ENCODE measurements at regions not wholly inside any gene's neighbourhood (a gene's known extent, or its start where the extent isn't known, plus 50 kb on each side); places are given as distances from the start of the nearest gene placed in this dataset.

DNA sequence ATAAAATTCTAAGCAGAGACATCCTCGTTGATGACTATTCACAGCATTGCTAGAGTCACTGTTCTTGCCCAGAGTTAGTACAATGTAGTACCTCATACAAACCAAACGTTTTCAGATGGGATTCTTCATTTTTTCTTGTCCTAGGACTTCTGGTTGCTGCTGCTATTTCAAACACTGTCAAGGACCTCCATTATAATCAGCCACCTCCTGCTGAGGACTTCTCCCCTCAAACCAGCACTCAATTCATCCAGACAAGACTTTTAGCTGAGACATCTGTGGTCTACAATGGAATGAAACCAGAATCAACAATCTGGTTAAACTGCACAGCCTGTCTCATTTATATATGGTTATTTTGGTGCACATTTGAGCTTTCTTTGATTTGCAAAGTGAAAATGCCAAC, 1008.8 kb downstream of the STPG2 start:
- peaks cover 0 to 1% (median 0%) of the 10 kb centered on the region in 3 donors for H3K27me3 Mint-ChIP-seq (ENCODE audit: low read depth in 3 of 3)
- DNase-seq, result no peak
- H3K27ac Mint-ChIP-seq, result no peak overlapping the region
- Histone ChIP-seq H2AFZ (ENCODE audit: insufficient read depth, low read depth, low read length, poor library complexity, severe bottlenecking) (no peak overlapping the region), H3K27me3 (ENCODE audit: control insufficient read depth in 2 of 2, insufficient read depth in 2 of 2, low read length in 2 of 2) (no peaks in the 10 kb centered on the region), H3K9me3 (replicated peaks in 1 of 2; ENCODE audit: control insufficient read depth in 1 of 2, insufficient read depth in 1 of 2, low read length in 2 of 2) (peaks cover 12 to 22% of the 10 kb centered on the region in 2 donors), H3K4me1 (ENCODE audit: control insufficient read depth in 1 of 2, insufficient read depth in 2 of 2, low read length in 2 of 2) (no peaks in the 10 kb centered on the region), H3K9ac (ENCODE audit: insufficient read depth, low read length, poor library complexity, severe bottlenecking) (no peak overlapping the region), H4K20me1 (ENCODE audit: insufficient read depth, low read length) (no peaks in the 10 kb centered on the region), H3K4me3 (replicated peaks in 1 of 3; ENCODE audit: low read depth in 2 of 3, low read length in 3 of 3) (no peak overlapping the region), H3K27ac (ENCODE audit: low read depth in 1 of 2, low read length in 2 of 2) (no peak overlapping the region), H3K79me2 (ENCODE audit: insufficient read depth, low read length) (no peaks in the 10 kb centered on the region), H3K4me2 (replicated peaks; ENCODE audit: extremely low read depth, low read length, poor library complexity, severe bottlenecking) (no peak overlapping the region), H3K36me3 (replicated peaks in 1 of 2; ENCODE audit: control insufficient read depth in 1 of 2, insufficient read depth in 2 of 2, low read length in 2 of 2) (no peaks in the 10 kb centered on the region)
- 80% methylated on average over 1 of the region's 2 CpGs for WGBS (ENCODE audit: insufficient coverage)
- TF ChIP-seq, protein P1, sequence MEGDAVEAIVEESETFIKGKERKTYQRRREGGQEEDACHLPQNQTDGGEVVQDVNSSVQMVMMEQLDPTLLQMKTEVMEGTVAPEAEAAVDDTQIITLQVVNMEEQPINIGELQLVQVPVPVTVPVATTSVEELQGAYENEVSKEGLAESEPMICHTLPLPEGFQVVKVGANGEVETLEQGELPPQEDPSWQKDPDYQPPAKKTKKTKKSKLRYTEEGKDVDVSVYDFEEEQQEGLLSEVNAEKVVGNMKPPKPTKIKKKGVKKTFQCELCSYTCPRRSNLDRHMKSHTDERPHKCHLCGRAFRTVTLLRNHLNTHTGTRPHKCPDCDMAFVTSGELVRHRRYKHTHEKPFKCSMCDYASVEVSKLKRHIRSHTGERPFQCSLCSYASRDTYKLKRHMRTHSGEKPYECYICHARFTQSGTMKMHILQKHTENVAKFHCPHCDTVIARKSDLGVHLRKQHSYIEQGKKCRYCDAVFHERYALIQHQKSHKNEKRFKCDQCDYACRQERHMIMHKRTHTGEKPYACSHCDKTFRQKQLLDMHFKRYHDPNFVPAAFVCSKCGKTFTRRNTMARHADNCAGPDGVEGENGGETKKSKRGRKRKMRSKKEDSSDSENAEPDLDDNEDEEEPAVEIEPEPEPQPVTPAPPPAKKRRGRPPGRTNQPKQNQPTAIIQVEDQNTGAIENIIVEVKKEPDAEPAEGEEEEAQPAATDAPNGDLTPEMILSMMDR (IDR thresholded peaks at IDR 0.05), result no peak
- H3K4me1 Mint-ChIP-seq, result no peaks in the 10 kb centered on the region
- no peak overlapping the region for H3K4me3 Mint-ChIP-seq
- intact Hi-C loops (cut with micrococcal nuclease), result no loop called here
- peaks cover 15 to 29% (median 17%) of the 10 kb centered on the region in 7 donors for H3K9me3 Mint-ChIP-seq
- H3K36me3 Mint-ChIP-seq, result no peaks in the 10 kb centered on the region

DNA sequence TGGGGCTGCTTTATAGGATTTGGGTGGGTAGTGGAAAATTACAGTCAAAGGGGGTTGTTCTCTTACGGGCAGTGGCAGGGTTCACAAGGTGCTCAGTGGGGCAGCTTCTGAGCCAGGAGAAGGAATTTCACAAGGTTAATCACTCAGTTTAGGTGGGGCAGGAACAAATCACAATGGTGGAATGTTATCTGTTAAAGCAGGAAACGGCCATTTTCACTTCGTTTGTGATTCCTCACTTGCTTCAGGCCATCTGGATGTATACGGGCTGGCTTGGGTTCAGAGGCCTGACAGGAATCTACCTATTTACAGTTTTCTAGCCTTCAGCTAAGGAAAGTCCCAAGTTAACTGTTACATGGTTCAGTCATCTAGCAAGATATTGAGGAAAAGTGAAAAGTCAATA, 1003.5 kb downstream of the STPG2 start:
- no peaks in the 10 kb centered on the region for H3K4me1 ChIP-seq (ENCODE audit: control insufficient read depth in 1 of 2, insufficient read depth in 2 of 2, low read length in 2 of 2)
- TF ChIP-seq, protein P1 (IDR thresholded peaks at IDR 0.05), result no peak
- Mint-ChIP-seq H3K4me3 (no peak overlapping the region), H3K27me3 (ENCODE audit: low read depth in 3 of 3) (peaks cover 0 to 1% (median 0%) of the 10 kb centered on the region in 3 donors), H3K27ac (no peak overlapping the region), H3K4me1 (no peaks in the 10 kb centered on the region), H3K9me3 (peaks cover 22 to 34% (median 26%) of the 10 kb centered on the region in 7 donors), H3K36me3 (no peaks in the 10 kb centered on the region)
- no peaks in the 10 kb centered on the region for H3K36me3 ChIP-seq (replicated peaks in 1 of 2; ENCODE audit: control insufficient read depth in 1 of 2, insufficient read depth in 2 of 2, low read length in 2 of 2)
- H3K9me3 ChIP-seq (replicated peaks in 1 of 2; ENCODE audit: control insufficient read depth in 1 of 2, insufficient read depth in 1 of 2, low read length in 2 of 2), result peaks cover 21 to 31% of the 10 kb centered on the region in 2 donors
- H3K27ac ChIP-seq (ENCODE audit: low read depth in 1 of 2, low read length in 2 of 2), result no peak overlapping the region
- no peaks in the 10 kb centered on the region for H4K20me1 ChIP-seq (ENCODE audit: insufficient read depth, low read length)
- H3K27me3 ChIP-seq (ENCODE audit: control insufficient read depth in 2 of 2, insufficient read depth in 2 of 2, low read length in 2 of 2), result no peaks in the 10 kb centered on the region
- no peaks in the 10 kb centered on the region for H3K79me2 ChIP-seq (ENCODE audit: insufficient read depth, low read length)
- DNase-seq, result no peak
- no peak overlapping the region for H3K4me3 ChIP-seq (replicated peaks in 1 of 3; ENCODE audit: low read depth in 2 of 3, low read length in 3 of 3)
- intact Hi-C loops (cut with micrococcal nuclease), result no loop called here
- H3K9ac ChIP-seq (ENCODE audit: insufficient read depth, low read length, poor library complexity, severe bottlenecking), result no peak overlapping the region
- WGBS (ENCODE audit: insufficient coverage), result 100% methylated on average over 1 of the region's 4 CpGs
- no peak overlapping the region for H3K4me2 ChIP-seq (replicated peaks; ENCODE audit: extremely low read depth, low read length, poor library complexity, severe bottlenecking)
- H2AFZ ChIP-seq (ENCODE audit: insufficient read depth, low read depth, low read length, poor library complexity, severe bottlenecking), result no peak overlapping the region
